Tibial artery (tissue), 4 donors: ENCODE measurements at regions not wholly inside any gene's neighbourhood (a gene's known extent, or its start where the extent isn't known, plus 50 kb on each side); places are given as distances from the start of the nearest gene placed in this dataset.

ENCODE experiments used
- DNase-seq, 2 donors: peaks; one replicate each; pipeline ENCODE4 v3.0.0-alpha.2; 2019
- H3K27ac ChIP-seq, 2 donors: fragments of 200-600 bp; sonication (generic) in 1 of 2; 1 replicate in 1 of 2; 2 replicates in 1 of 2; pipeline ENCODE4 v1.5.1; 2018 to 2019; ENCODE audit warnings: mild to moderate bottlenecking in 1 of 2
- H3K27me3 ChIP-seq, 2 donors: fragments of 200-600 bp; sonication (generic) in 1 of 2; one replicate each; pipeline versions ENCODE4 v1.5.1 to v1.6.0; 2016 to 2019
- H3K36me3 ChIP-seq, 3 donors: fragments of 200-600 bp; sonication (generic) in 2 of 3; one replicate each; pipeline ENCODE4 v1.5.1; 2016 to 2019; ENCODE audit warnings: mild to moderate bottlenecking in 2 of 3
- H3K4me1 ChIP-seq, 4 donors: fragments of 200-600 bp; sonication (generic) in 2 of 4; 1 replicate in 3 of 4; 2 replicates in 1 of 4; pipeline ENCODE4 v1.5.1; 2016 to 2019
- H3K4me3 ChIP-seq, 2 donors: fragments of 200-600 bp; sonication (generic) in 1 of 2; 1 replicate in 1 of 2; 2 replicates in 1 of 2; pipeline ENCODE4 v1.5.1; 2018 to 2019; ENCODE audit warnings: mild to moderate bottlenecking in 2 of 2
- H3K9me3 ChIP-seq, 3 donors: fragments of 200-600 bp; sonication (generic) in 1 of 3; one replicate each; pipeline ENCODE4 v1.5.1; 2016 to 2019
- CTCF ChIP-seq, 2 experiments: fragments of 200-600 bp in 1 of 2; fragments of 450-650 bp in 1 of 2; IDR thresholded peaks; one replicate each; pipeline ENCODE4 v1.5.1; 2017 to 2019; ENCODE audit warnings: antibody characterized with exemption in 2 of 2, mild to moderate bottlenecking in 1 of 2, moderate library complexity in 1 of 2
- intact Hi-C: fragments of 100-400 bp; cut with DNase I; formaldehyde crosslinking; loops from one replicate; pipeline ENCODE4 v1.15.0; 2023; ENCODE audit warnings: low total_unique reads

- intact Hi-C loops, result no loop called here
Observed at GRCh38 chr1:182113879-182114626, 52.5 kb upstream of the ZNF648 start.

GRCh38 chr1:182111496-182111895 lies 50.0 kb upstream of the ZNF648 start:
- H3K4me3 ChIP-seq, result no peak overlapping the region
- TF ChIP-seq CTCF (IDR thresholded peaks at IDR 0.05), result no peak

More at GRCh38 chr1:182113879-182114626, 52.5 kb upstream of the ZNF648 start:
- Histone ChIP-seq H3K36me3 (no peaks in the 10 kb centered on the region), H3K27ac (no peak overlapping the region), H3K27me3 (peaks cover 0 to 16% of the 10 kb centered on the region in 2 donors), H3K4me1 (no peaks in the 10 kb centered on the region), H3K9me3 (no peaks in the 10 kb centered on the region), H3K4me3 (no peak overlapping the region)
- no peak for TF ChIP-seq CTCF (IDR thresholded peaks at IDR 0.05)
- no peak for DNase-seq

More at GRCh38 chr1:182111496-182111895, 50.0 kb upstream of the ZNF648 start:
- Histone ChIP-seq H3K9me3 (no peaks in the 10 kb centered on the region), H3K27me3 (peaks cover 0 to 16% of the 10 kb centered on the region in 2 donors), H3K27ac (no peak overlapping the region), H3K36me3 (no peaks in the 10 kb centered on the region), H3K4me1 (no peaks in the 10 kb centered on the region)
- DNase-seq, result no peak
- intact Hi-C loops, result no loop called here
